ENCODE measurements at regions not wholly inside any gene's neighbourhood (a gene's known extent, or its start where the extent isn't known, plus 50 kb on each side); places are given as distances from the start of the nearest gene placed in this dataset.

GRCh38 chr10:8282340-8282739 lies 227.9 kb downstream of the GATA3 start:
- TF ChIP-seq CTCF (IDR thresholded peaks at IDR 0.05) = no peak
- TF ChIP-seq POLR2A (IDR thresholded peaks at IDR 0.05) = no peak

Data from esophagus squamous epithelium (tissue), 4 donors.